HEK293 (cell line): ENCODE measurements at regions not wholly inside any gene's neighbourhood (a gene's known extent, or its start where the extent isn't known, plus 50 kb on each side); places are given as distances from the start of the nearest gene placed in this dataset.

Experiments used
- CTCF ChIA-PET: fragments of 350-600 bp; formaldehyde crosslinking; extraction: SDS; loops from one replicate; lab custom pipeline; 2021; ENCODE audit warnings: antibody characterized with exemption; lab: Yijun Ruan, JAX
- POLR2A ChIA-PET: fragments of 300-600 bp; formaldehyde crosslinking; extraction: SDS; loops from one replicate; lab custom pipeline; 2020; ENCODE audit warnings: antibody characterized with exemption, inconsistent platforms; lab: Yijun Ruan, JAX
- H3K27ac ChIP-seq: fragments of 200-500 bp; sonication (Bioruptor generic); 2 replicates; pipeline ENCODE4 v1.5.1; 2014; ENCODE audit warnings: low read depth, low read length, control low read depth, inconsistent platforms; ENCODE audit errors: extremely low read depth
- H3K36me3 ChIP-seq, 2 experiments: fragments of 200-500 bp in 1 of 2; sonication (Bioruptor generic) in 1 of 2; 1 replicate in 1 of 2; 2 replicates in 1 of 2; pipeline ENCODE4 v1.5.1; 2014 to 2017; ENCODE audit warnings: inconsistent platforms in 2 of 2, low read length in 2 of 2; ENCODE audit not compliant: control insufficient read depth in 2 of 2, insufficient read depth in 1 of 2
- H3K4me1 ChIP-seq: fragments of 200-500 bp; sonication (Bioruptor generic); 2 replicates; pipeline ENCODE4 v1.5.1; 2014; ENCODE audit warnings: mild to moderate bottlenecking, low read length, inconsistent platforms; ENCODE audit not compliant: control insufficient read depth, insufficient read depth
- H3K4me3 ChIP-seq: 2 replicates; pipeline ENCODE4 v1.5.1; 2011; ENCODE audit warnings: low read depth, mild to moderate bottlenecking, control low read depth, low read length, moderate library complexity
- H3K9me3 ChIP-seq: fragments of 200-500 bp; sonication (Bioruptor generic); 2 replicates; pipeline ENCODE4 v1.5.1; 2014; ENCODE audit warnings: low read depth, low read length, inconsistent platforms; ENCODE audit not compliant: control insufficient read depth, insufficient read depth
- AEBP2 ChIP-seq: fragments of 450-650 bp; formaldehyde crosslinking; IDR thresholded peaks from 2 replicates; pipeline ENCODE4 v1.5.1; 2016; ENCODE audit warnings: missing biosample characterization, missing genetic modification characterization, borderline replicate concordance
- OVOL3 ChIP-seq: fragments of 450-650 bp; formaldehyde crosslinking; IDR thresholded peaks from 2 replicates; pipeline ENCODE4 v1.5.1; 2016; ENCODE audit warnings: missing biosample characterization, missing genetic modification characterization
- PBX3 ChIP-seq: sonication (generic); formaldehyde crosslinking; IDR thresholded peaks from 2 replicates; pipeline ENCODE4 v1.8.1; 2022; ENCODE audit warnings: mild to moderate bottlenecking, moderate library complexity, missing genetic modification reagents
- REST ChIP-seq: fragments of 450-650 bp; formaldehyde crosslinking; IDR thresholded peaks from 2 replicates; pipeline ENCODE4 v1.5.1; 2016; ENCODE audit warnings: missing biosample characterization, missing genetic modification characterization
- ZBTB21 ChIP-seq: fragments of 450-650 bp; formaldehyde crosslinking; IDR thresholded peaks from 2 replicates; pipeline ENCODE4 v1.5.1; 2017; ENCODE audit warnings: missing biosample characterization, missing genetic modification characterization
- ZBTB48 ChIP-seq: fragments of 450-650 bp; formaldehyde crosslinking; IDR thresholded peaks from 2 replicates; pipeline ENCODE4 v1.5.1; 2016; ENCODE audit warnings: missing biosample characterization, missing genetic modification characterization
- ZNF133 ChIP-seq: fragments of 450-650 bp; formaldehyde crosslinking; IDR thresholded peaks from 2 replicates; pipeline ENCODE4 v1.5.1; 2016; ENCODE audit warnings: missing biosample characterization, missing genetic modification characterization
- ZNF184 ChIP-seq: fragments of 450-650 bp; IDR thresholded peaks from 2 replicates; pipeline ENCODE4 v1.5.1; 2018; ENCODE audit warnings: missing biosample characterization, mild to moderate bottlenecking, missing genetic modification characterization
- ZNF266 ChIP-seq: fragments of 450-650 bp; formaldehyde crosslinking; IDR thresholded peaks from 2 replicates; pipeline ENCODE4 v1.5.1; 2016; ENCODE audit warnings: missing biosample characterization, missing genetic modification characterization, low read depth
- ZNF280D ChIP-seq: fragments of 450-650 bp; formaldehyde crosslinking; IDR thresholded peaks from 2 replicates; pipeline ENCODE4 v1.5.1; 2016; ENCODE audit warnings: missing biosample characterization, missing genetic modification characterization
- ZNF394 ChIP-seq: fragments of 450-650 bp; formaldehyde crosslinking; IDR thresholded peaks from 2 replicates; pipeline ENCODE4 v1.5.1; 2016; ENCODE audit warnings: missing biosample characterization, missing genetic modification characterization, mild to moderate bottlenecking, moderate library complexity, borderline replicate concordance
- ZNF398 ChIP-seq: fragments of 450-650 bp; formaldehyde crosslinking; IDR thresholded peaks from 2 replicates; pipeline ENCODE4 v1.5.1; 2017; ENCODE audit warnings: missing biosample characterization, missing genetic modification characterization
- ZNF530 ChIP-seq: fragments of 450-650 bp; formaldehyde crosslinking; IDR thresholded peaks from 2 replicates; pipeline ENCODE4 v1.5.1; 2016; ENCODE audit warnings: low read depth, missing biosample characterization, missing genetic modification characterization
- ZNF555 ChIP-seq: fragments of 450-650 bp; formaldehyde crosslinking; conservative IDR thresholded peaks from 2 replicates; pipeline ENCODE4 v1.5.1; 2017; ENCODE audit warnings: missing biosample characterization, mild to moderate bottlenecking, missing genetic modification characterization, inconsistent platforms
- ZNF561 ChIP-seq: fragments of 450-650 bp; IDR thresholded peaks from 2 replicates; pipeline ENCODE4 v1.5.1; 2018; ENCODE audit warnings: missing biosample characterization, missing genetic modification characterization, borderline replicate concordance
- ZNF660 ChIP-seq: fragments of 450-650 bp; IDR thresholded peaks from 2 replicates; pipeline ENCODE4 v1.5.1; 2018; ENCODE audit warnings: missing biosample characterization, mild to moderate bottlenecking, missing genetic modification characterization
- ZNF747 ChIP-seq: fragments of 450-650 bp; formaldehyde crosslinking; IDR thresholded peaks from 2 replicates; pipeline ENCODE4 v1.5.1; 2016; ENCODE audit warnings: missing biosample characterization, missing genetic modification characterization
- ZNF843 ChIP-seq: fragments of 450-650 bp; formaldehyde crosslinking; IDR thresholded peaks from 2 replicates; pipeline ENCODE4 v1.5.1; 2016; ENCODE audit warnings: missing biosample characterization, missing genetic modification characterization
- ZSCAN18 ChIP-seq: fragments of 450-650 bp; formaldehyde crosslinking; IDR thresholded peaks from 2 replicates; pipeline ENCODE4 v1.5.1; 2016; ENCODE audit warnings: missing biosample characterization, missing genetic modification characterization

- ChIA-PET POLR2A (no interaction called here), CTCF (interaction anchor here (0.5 to 0.6 kb wide), 2 partner anchors 19 to 457 kb away, joined by 3 read pairs; no protein-coding TSS in a partner anchor)
Observed at GRCh38 chr5:155595791-155596190, 582.2 kb downstream of the KIF4B start.

More at GRCh38 chr5:155595791-155596190, 582.2 kb downstream of the KIF4B start:
- Histone ChIP-seq H3K36me3 (no peaks in the 10 kb centered on the region), H3K4me3 (no peak overlapping the region), H3K27ac (no peak overlapping the region)
- TF ChIP-seq ZNF747 (tag by site-specific recombination), result no peak
- no peak for TF ChIP-seq ZNF394
- TF ChIP-seq ZNF266, result no peak
- TF ChIP-seq AEBP2 (tag by site-specific recombination), result no peak
- TF ChIP-seq ZNF561 (tag by site-specific recombination), result no peak
- no peak for TF ChIP-seq REST (tag by site-specific recombination)
- no peak for TF ChIP-seq ZNF280D (tag by site-specific recombination)
- TF ChIP-seq ZNF843 (tag by site-specific recombination), result no peak
- TF ChIP-seq PBX3, result no peak
- TF ChIP-seq ZSCAN18 (tag by site-specific recombination), result no peak
- TF ChIP-seq ZNF660 (tag by site-specific recombination), result no peak
- no peak for TF ChIP-seq ZNF555 (tag by site-specific recombination)
- TF ChIP-seq ZNF184 (tag by site-specific recombination), result no peak
- TF ChIP-seq ZNF398 (tag by site-specific recombination), result no peak
- no peak for TF ChIP-seq ZBTB48
- TF ChIP-seq ZBTB21 (tag by site-specific recombination), result no peak
- no peak for TF ChIP-seq OVOL3 (tag by site-specific recombination)
- no peak for TF ChIP-seq ZNF133 (tag by site-specific recombination)
- TF ChIP-seq ZNF530 (tag by site-specific recombination), result no peak
- TF ChIP-seq, all 188 proteins: peak for 0
- no peaks in the 10 kb centered on the region for H3K9me3 ChIP-seq
- H3K4me1 ChIP-seq, result no peaks in the 10 kb centered on the region
